ENCODE measurements at regions not wholly inside any gene's neighbourhood (a gene's known extent, or its start where the extent isn't known, plus 50 kb on each side); places are given as distances from the start of the nearest gene placed in this dataset.

- intact Hi-C loops (cut with DNase I) = no loop called here
- no peak for DNase-seq
These were observed 221.3 kb downstream of the DIO2 start for GRCh38 chr14:79989990-79990389.

- DNase-seq = no peak
- intact Hi-C loops (cut with DNase I) = no loop called here
These were observed 225.1 kb downstream of the DIO2 start for GRCh38 chr14:79986251-79986650.

- intact Hi-C loops (cut with DNase I) = no loop called here
- no peak for DNase-seq
These were observed 239.1 kb downstream of the DIO2 start for GRCh38 chr14:79972230-79972629.

- intact Hi-C loops (cut with DNase I) = no loop called here
- no peak for DNase-seq
These were observed 240.0 kb downstream of the DIO2 start for GRCh38 chr14:79971330-79971729.

GRCh38 chr14:79967453-79967852 is 243.9 kb downstream of the DIO2 start:
- DNase-seq = no peak
- intact Hi-C loops (cut with DNase I) = no loop called here

- no peak for DNase-seq
- intact Hi-C loops (cut with DNase I) = no loop called here
These were observed 244.3 kb downstream of the DIO2 start for GRCh38 chr14:79967001-79967400.

GRCh38 chr14:79965896-79966295 is 245.4 kb downstream of the DIO2 start:
- no peak for DNase-seq
- intact Hi-C loops (cut with DNase I) = no loop called here

- intact Hi-C loops (cut with DNase I) = no loop called here
- no peak for DNase-seq
These were observed 250.1 kb downstream of the DIO2 start for GRCh38 chr14:79961197-79961596.

- intact Hi-C loops (cut with DNase I) = no loop called here
- no peak for DNase-seq
These were observed 251.0 kb downstream of the DIO2 start for GRCh38 chr14:79960288-79960687.

- DNase-seq = no peak
- intact Hi-C loops (cut with DNase I) = no loop called here
These were observed 259.7 kb downstream of the DIO2 start for GRCh38 chr14:79951572-79951971.

GRCh38 chr14:79949906-79950305 is 261.4 kb downstream of the DIO2 start:
- no peak for DNase-seq
- intact Hi-C loops (cut with DNase I) = no loop called here

GRCh38 chr14:79947440-79948054 is 263.8 kb downstream of the DIO2 start:
- intact Hi-C loops (cut with DNase I) = no loop called here
- no peak for DNase-seq

- intact Hi-C loops (cut with DNase I) = no loop called here
- no peak for DNase-seq
These were observed 272.1 kb downstream of the DIO2 start for GRCh38 chr14:79939235-79939634.

- intact Hi-C loops (cut with DNase I) = no loop called here
- no peak for DNase-seq
These were observed 273.1 kb downstream of the DIO2 start for GRCh38 chr14:79938185-79938584.

- intact Hi-C loops (cut with DNase I) = no loop called here
- no peak for DNase-seq
These were observed 273.9 kb downstream of the DIO2 start for GRCh38 chr14:79937433-79937832.

- DNase-seq = no peak
- intact Hi-C loops (cut with DNase I) = no loop called here
These were observed 286.8 kb downstream of the DIO2 start for GRCh38 chr14:79924551-79924950.

GRCh38 chr14:79920180-79920692 is 291.1 kb downstream of the DIO2 start:
- DNase-seq = no peak
- intact Hi-C loops (cut with DNase I) = no loop called here
